HFFc6 (cell line): ENCODE measurements at regions not wholly inside any gene's neighbourhood (a gene's known extent, or its start where the extent isn't known, plus 50 kb on each side); places are given as distances from the start of the nearest gene placed in this dataset.
"Not testable (repeated sequence)": the region's sequence is repeated elsewhere in the genome, so short reads cannot be mapped to it uniquely, and the experiment has no call there.

Experiments
- DNase-seq: peaks from one replicate; pipeline ENCODE4 v3.0.0-alpha.2; 2018
- H3K27ac Mint-ChIP-seq: 2 replicates; pipeline ENCODE4 v1.8.0; 2020; ENCODE audit warnings: mild to moderate bottlenecking, mixed read lengths
- H3K27me3 Mint-ChIP-seq: 2 replicates; pipeline ENCODE4 v1.8.0; 2021; ENCODE audit warnings: mild to moderate bottlenecking, moderate library complexity, mixed read lengths; ENCODE audit not compliant: insufficient read depth
- H3K36me3 Mint-ChIP-seq: 2 replicates; pipeline ENCODE4 v1.8.0; 2021; ENCODE audit warnings: low read depth, mixed read lengths
- H3K4me1 Mint-ChIP-seq: 2 replicates; pipeline ENCODE4 v1.8.0; 2020; ENCODE audit warnings: low read depth, mixed read lengths
- H3K4me3 Mint-ChIP-seq: 2 replicates; pipeline ENCODE4 v1.8.0; 2020; ENCODE audit warnings: mild to moderate bottlenecking, moderate library complexity, mixed read lengths
- H3K9me3 Mint-ChIP-seq: 2 replicates; pipeline ENCODE4 v1.8.0; 2020; ENCODE audit warnings: mild to moderate bottlenecking, mixed read lengths
- CTCF ChIP-seq: fragments of 200-600 bp; sonication (generic); IDR thresholded peaks from 2 replicates; pipeline ENCODE4 v1.5.0; 2021; ENCODE audit warnings: antibody characterized with exemption, mild to moderate bottlenecking

DNA sequence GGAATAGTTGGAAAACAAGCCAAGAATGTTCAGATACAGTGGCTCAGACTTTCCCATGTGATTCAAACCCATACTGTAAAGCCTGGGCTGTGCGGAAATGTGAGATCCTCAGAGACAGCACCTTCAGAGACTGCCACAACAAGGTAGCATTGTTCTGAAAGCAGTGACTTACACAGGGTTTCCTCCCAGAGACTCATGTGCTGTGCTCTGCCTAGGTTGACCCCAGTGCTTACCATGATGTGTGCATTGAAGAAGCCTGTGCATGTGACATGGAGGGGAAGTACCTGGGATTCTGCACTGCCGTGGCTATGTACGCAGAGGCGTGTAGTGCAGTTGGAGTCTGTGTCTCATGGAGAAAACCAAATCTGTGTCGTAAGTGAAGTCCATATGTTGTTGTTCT, 219.4 kb downstream of the LRRK2 start:
- H3K36me3 Mint-ChIP-seq = no peaks in the 10 kb centered on the region
- no peak overlapping the region for H3K4me3 Mint-ChIP-seq
- no peaks in the 10 kb centered on the region for H3K4me1 Mint-ChIP-seq
- H3K27ac Mint-ChIP-seq = no peak overlapping the region
- no peaks in the 10 kb centered on the region; the same call in 1 of the 2 replicates for H3K27me3 Mint-ChIP-seq
- H3K9me3 Mint-ChIP-seq = peaks cover 22% of the 10 kb centered on the region
- DNase-seq = no peak
- no peak for TF ChIP-seq CTCF

GRCh38 chr12:40446385-40446784, 221.6 kb downstream of the LRRK2 start:
- DNase-seq = no peak
- H3K27ac Mint-ChIP-seq = no peak overlapping the region
- no peak overlapping the region for H3K4me3 Mint-ChIP-seq
- no peaks in the 10 kb centered on the region; the same call in 1 of the 2 replicates for H3K27me3 Mint-ChIP-seq
- TF ChIP-seq CTCF = peak; percentile 57; the same call in 1 of the 2 replicates
- no peaks in the 10 kb centered on the region for H3K4me1 Mint-ChIP-seq
- H3K36me3 Mint-ChIP-seq = no peaks in the 10 kb centered on the region
- peaks cover 17% of the 10 kb centered on the region for H3K9me3 Mint-ChIP-seq

DNA sequence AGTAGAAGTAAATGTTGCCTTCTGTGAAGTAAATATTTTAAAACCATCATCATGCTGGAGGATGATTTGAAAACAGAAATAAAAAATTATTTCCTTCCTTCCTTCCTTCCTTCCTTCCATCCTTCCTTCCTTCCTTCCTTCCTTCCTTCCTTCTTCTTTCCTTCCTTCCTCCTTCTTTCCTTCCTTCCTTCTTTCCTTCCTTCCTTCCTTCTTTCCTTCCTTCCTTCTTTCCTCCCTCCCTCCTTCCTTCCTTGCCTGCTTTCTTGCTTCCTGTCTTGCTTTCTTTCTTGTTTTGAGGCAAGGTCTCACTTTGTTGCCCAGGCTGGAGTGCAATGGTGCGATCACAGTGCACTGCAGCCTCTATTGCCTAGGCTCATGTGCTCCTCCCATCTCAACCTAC, 223.7 kb downstream of the LRRK2 start:
- DNase-seq, H3K27me3 Mint-ChIP-seq, H3K4me1 Mint-ChIP-seq, H3K4me3 Mint-ChIP-seq, H3K36me3 Mint-ChIP-seq, H3K27ac Mint-ChIP-seq: not testable (repeated sequence)
- peaks cover 17% of the 10 kb centered on the region for H3K9me3 Mint-ChIP-seq

GRCh38 chr12:40451661-40452060, 226.9 kb downstream of the LRRK2 start:
- Mint-ChIP-seq H3K36me3 (no peaks in the 10 kb centered on the region), H3K4me3 (no peak overlapping the region), H3K27ac (no peak overlapping the region)

DNA sequence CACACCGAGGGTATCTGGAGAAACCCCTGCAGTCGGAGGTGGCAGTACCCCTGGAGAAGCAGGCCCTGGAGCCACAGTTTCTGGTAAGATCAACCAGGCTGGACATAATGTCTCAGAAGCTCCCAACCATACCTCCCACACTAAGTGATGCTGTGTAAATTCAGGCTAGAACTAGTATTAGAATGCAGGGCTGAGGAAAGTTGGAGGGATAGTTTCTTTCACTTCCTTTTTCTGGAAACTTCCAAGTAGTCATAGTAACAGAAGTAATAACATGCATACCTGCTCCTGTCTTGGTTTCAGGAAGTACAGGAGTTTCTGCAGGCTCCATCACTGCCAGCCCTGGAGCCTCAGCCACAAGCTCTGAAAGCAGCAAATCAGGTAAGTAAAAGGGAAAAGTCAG, 228.1 kb upstream of the CNTN1 start:
- Mint-ChIP-seq H3K4me1 (no peaks in the 10 kb centered on the region), H3K27ac (no peak overlapping the region), H3K4me3 (no peak overlapping the region), H3K27me3 (no peaks in the 10 kb centered on the region), H3K9me3 (peaks cover 45% of the 10 kb centered on the region), H3K36me3 (no peaks in the 10 kb centered on the region)
- no peak for TF ChIP-seq CTCF
- no peak for DNase-seq

More at GRCh38 chr12:40451661-40452060, 226.9 kb downstream of the LRRK2 start:
- H3K9me3 Mint-ChIP-seq = peaks cover 14% of the 10 kb centered on the region
- H3K4me1 Mint-ChIP-seq = no peaks in the 10 kb centered on the region
- no peak for DNase-seq
- H3K27me3 Mint-ChIP-seq = no peaks in the 10 kb centered on the region; the same call in 1 of the 2 replicates
- no peak for TF ChIP-seq CTCF

GRCh38 chr12:40469736-40470135, 222.5 kb upstream of the CNTN1 start:
- no peak overlapping the region for H3K27ac Mint-ChIP-seq
- no peak for DNase-seq
- H3K36me3 Mint-ChIP-seq = no peaks in the 10 kb centered on the region
- no peak for TF ChIP-seq CTCF
- no peaks in the 10 kb centered on the region for H3K4me1 Mint-ChIP-seq
- no peak overlapping the region for H3K4me3 Mint-ChIP-seq
- no peaks in the 10 kb centered on the region for H3K27me3 Mint-ChIP-seq
- peaks cover 38% of the 10 kb centered on the region for H3K9me3 Mint-ChIP-seq
